HL-60 (cell line): ENCODE measurements at regions not wholly inside any gene's neighbourhood (a gene's known extent, or its start where the extent isn't known, plus 50 kb on each side); places are given as distances from the start of the nearest gene placed in this dataset.

Experiments
- DNase-seq, 2 experiments: peaks; one replicate each; pipeline ENCODE4 v3.0.0-alpha.2; 2010 to 2020; ENCODE audit warnings: low read depth in 1 of 2, low spot score in 1 of 2
- H3K27ac ChIP-seq: fragments of 250-450 bp; sonication (Bioruptor Pico); replicated peaks from 2 replicates; pipeline ENCODE4 v1.5.1; 2020; ENCODE audit warnings: mild to moderate bottlenecking, moderate library complexity
- H3K27me3 ChIP-seq: fragments of 250-450 bp; sonication (Bioruptor Pico); 2 replicates; pipeline ENCODE4 v1.5.1; 2021; ENCODE audit warnings: mild to moderate bottlenecking, moderate library complexity; ENCODE audit not compliant: insufficient read depth, poor library complexity, severe bottlenecking
- H3K4me3 ChIP-seq: replicated peaks from 2 replicates; pipeline ENCODE4 v1.5.1; 2011; ENCODE audit warnings: mild to moderate bottlenecking, control low read depth, low read length; ENCODE audit not compliant: insufficient read depth
- GABPA ChIP-seq: IDR thresholded peaks from 2 replicates; pipeline ENCODE4 v1.6.1; 2012; ENCODE audit warnings: low read depth
- POLR2AphosphoS5 ChIP-seq: IDR thresholded peaks from 2 replicates; pipeline ENCODE4 v1.6.1; 2012; ENCODE audit warnings: low read depth
- SPI1 ChIP-seq: IDR thresholded peaks from 2 replicates; pipeline ENCODE4 v1.6.1; 2012; ENCODE audit warnings: low read depth, mild to moderate bottlenecking, borderline replicate concordance
- TF ChIP-seq, protein P1 (sequence below): IDR thresholded peaks from one replicate; pipeline ENCODE4 v1.5.1; 2011; ENCODE audit warnings: low read length, control low read depth, inconsistent platforms; ENCODE audit not compliant: insufficient read depth
- TF ChIP-seq, protein P2 (sequence below): IDR thresholded peaks from 2 replicates; pipeline ENCODE4 v1.6.1; 2012; ENCODE audit warnings: low read depth; ENCODE audit not compliant: insufficient replicate concordance

DNA sequence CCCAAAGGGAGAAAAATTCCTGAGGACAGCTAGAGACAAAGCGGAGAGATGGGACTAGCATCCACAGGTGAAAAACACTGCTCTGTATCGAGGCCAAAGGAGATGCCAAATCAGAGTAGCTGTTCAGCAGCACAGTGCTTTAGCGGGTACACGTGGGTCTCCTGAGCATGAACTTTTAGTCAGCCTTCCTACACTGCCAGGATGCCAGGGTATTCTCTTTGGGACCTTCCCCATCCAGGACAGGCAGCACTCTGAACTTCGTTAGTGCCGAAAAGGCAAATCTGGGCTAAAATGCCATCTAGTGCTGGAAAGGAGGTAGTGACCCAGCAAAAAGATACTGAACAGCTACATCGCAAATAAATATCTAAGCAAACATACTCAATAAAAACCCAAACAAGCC lies 64.9 kb downstream of the C6orf58 start:
- Histone ChIP-seq H3K27ac (no peak overlapping the region), H3K27me3 (no peaks in the 10 kb centered on the region), H3K4me3 (no peak overlapping the region)
- TF ChIP-seq, protein P1, sequence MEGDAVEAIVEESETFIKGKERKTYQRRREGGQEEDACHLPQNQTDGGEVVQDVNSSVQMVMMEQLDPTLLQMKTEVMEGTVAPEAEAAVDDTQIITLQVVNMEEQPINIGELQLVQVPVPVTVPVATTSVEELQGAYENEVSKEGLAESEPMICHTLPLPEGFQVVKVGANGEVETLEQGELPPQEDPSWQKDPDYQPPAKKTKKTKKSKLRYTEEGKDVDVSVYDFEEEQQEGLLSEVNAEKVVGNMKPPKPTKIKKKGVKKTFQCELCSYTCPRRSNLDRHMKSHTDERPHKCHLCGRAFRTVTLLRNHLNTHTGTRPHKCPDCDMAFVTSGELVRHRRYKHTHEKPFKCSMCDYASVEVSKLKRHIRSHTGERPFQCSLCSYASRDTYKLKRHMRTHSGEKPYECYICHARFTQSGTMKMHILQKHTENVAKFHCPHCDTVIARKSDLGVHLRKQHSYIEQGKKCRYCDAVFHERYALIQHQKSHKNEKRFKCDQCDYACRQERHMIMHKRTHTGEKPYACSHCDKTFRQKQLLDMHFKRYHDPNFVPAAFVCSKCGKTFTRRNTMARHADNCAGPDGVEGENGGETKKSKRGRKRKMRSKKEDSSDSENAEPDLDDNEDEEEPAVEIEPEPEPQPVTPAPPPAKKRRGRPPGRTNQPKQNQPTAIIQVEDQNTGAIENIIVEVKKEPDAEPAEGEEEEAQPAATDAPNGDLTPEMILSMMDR = peak; percentile 56
- TF ChIP-seq POLR2AphosphoS5 (no peak), SPI1 (no peak), GABPA (no peak)
- TF ChIP-seq, protein P2, sequence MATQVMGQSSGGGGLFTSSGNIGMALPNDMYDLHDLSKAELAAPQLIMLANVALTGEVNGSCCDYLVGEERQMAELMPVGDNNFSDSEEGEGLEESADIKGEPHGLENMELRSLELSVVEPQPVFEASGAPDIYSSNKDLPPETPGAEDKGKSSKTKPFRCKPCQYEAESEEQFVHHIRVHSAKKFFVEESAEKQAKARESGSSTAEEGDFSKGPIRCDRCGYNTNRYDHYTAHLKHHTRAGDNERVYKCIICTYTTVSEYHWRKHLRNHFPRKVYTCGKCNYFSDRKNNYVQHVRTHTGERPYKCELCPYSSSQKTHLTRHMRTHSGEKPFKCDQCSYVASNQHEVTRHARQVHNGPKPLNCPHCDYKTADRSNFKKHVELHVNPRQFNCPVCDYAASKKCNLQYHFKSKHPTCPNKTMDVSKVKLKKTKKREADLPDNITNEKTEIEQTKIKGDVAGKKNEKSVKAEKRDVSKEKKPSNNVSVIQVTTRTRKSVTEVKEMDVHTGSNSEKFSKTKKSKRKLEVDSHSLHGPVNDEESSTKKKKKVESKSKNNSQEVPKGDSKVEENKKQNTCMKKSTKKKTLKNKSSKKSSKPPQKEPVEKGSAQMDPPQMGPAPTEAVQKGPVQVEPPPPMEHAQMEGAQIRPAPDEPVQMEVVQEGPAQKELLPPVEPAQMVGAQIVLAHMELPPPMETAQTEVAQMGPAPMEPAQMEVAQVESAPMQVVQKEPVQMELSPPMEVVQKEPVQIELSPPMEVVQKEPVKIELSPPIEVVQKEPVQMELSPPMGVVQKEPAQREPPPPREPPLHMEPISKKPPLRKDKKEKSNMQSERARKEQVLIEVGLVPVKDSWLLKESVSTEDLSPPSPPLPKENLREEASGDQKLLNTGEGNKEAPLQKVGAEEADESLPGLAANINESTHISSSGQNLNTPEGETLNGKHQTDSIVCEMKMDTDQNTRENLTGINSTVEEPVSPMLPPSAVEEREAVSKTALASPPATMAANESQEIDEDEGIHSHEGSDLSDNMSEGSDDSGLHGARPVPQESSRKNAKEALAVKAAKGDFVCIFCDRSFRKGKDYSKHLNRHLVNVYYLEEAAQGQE = no peak
- DNase-seq = peak in 1 of 2 experiments; percentile 25
